GM06990 (cell line): ENCODE measurements at regions not wholly inside any gene's neighbourhood (a gene's known extent, or its start where the extent isn't known, plus 50 kb on each side); places are given as distances from the start of the nearest gene placed in this dataset.

ENCODE experiments used
- DNase-seq: peaks from one replicate; pipeline ENCODE4 v3.0.0-alpha.2; 2011; ENCODE audit not compliant: insufficient read length; ENCODE audit errors: extremely low read depth
- H3K27me3 ChIP-seq: replicated peaks from 2 replicates; pipeline ENCODE4 v1.6.0; 2011; ENCODE audit warnings: low read length; ENCODE audit not compliant: control insufficient read depth, insufficient read depth
- H3K36me3 ChIP-seq: 2 replicates; pipeline ENCODE4 v1.5.1; 2011; ENCODE audit warnings: low read length; ENCODE audit not compliant: control insufficient read depth, insufficient read depth
- H3K4me3 ChIP-seq: replicated peaks from 2 replicates; pipeline ENCODE4 v1.5.1; 2011; ENCODE audit warnings: low read depth, mild to moderate bottlenecking, control low read depth, low read length
- TF ChIP-seq, protein P1 (sequence below): IDR thresholded peaks from 2 replicates; pipeline ENCODE4 v1.5.1; 2011; ENCODE audit warnings: low read length, control low read depth, mild to moderate bottlenecking, inconsistent platforms; ENCODE audit not compliant: insufficient read depth, poor library complexity, severe bottlenecking

DNA sequence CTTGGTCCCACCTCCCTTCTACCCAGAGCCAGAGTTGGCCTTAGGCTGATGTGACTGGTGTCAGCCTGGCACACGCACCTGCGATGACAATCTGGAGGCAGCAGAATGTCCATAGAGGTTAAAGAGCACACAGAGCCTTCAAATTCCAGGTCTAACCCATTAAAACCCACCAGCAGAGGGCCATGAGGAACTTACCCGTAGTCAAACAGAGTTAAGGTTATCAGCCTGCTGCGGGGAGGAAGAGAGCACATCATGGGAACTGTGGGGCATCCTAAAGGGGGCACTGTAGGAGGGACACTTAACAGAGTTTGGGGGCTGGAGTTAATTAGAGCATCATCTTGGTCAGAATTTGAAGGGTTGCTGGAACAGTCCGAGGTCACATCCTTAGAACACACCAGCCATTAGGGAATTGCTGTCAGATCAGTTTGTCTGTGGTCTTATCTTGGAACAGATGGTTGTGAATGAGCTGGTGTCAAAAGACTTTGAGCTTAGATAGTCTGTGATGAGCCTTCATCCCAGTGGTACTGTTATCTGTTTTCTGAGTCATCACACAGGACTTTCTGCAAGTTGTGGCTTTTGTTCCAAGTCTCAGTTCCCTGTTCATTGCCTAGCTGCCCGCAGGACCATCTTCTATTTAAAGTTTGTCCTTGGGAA, 248.6 kb downstream of the LOXHD1 start:
- H3K27me3 ChIP-seq, result no peaks in the 10 kb centered on the region; the same call in none of the 2 replicates
- no peak for DNase-seq
- H3K36me3 ChIP-seq, result no peaks in the 10 kb centered on the region
- no peak overlapping the region for H3K4me3 ChIP-seq
- TF ChIP-seq, protein P1, sequence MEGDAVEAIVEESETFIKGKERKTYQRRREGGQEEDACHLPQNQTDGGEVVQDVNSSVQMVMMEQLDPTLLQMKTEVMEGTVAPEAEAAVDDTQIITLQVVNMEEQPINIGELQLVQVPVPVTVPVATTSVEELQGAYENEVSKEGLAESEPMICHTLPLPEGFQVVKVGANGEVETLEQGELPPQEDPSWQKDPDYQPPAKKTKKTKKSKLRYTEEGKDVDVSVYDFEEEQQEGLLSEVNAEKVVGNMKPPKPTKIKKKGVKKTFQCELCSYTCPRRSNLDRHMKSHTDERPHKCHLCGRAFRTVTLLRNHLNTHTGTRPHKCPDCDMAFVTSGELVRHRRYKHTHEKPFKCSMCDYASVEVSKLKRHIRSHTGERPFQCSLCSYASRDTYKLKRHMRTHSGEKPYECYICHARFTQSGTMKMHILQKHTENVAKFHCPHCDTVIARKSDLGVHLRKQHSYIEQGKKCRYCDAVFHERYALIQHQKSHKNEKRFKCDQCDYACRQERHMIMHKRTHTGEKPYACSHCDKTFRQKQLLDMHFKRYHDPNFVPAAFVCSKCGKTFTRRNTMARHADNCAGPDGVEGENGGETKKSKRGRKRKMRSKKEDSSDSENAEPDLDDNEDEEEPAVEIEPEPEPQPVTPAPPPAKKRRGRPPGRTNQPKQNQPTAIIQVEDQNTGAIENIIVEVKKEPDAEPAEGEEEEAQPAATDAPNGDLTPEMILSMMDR, result peak; percentile 40

DNA sequence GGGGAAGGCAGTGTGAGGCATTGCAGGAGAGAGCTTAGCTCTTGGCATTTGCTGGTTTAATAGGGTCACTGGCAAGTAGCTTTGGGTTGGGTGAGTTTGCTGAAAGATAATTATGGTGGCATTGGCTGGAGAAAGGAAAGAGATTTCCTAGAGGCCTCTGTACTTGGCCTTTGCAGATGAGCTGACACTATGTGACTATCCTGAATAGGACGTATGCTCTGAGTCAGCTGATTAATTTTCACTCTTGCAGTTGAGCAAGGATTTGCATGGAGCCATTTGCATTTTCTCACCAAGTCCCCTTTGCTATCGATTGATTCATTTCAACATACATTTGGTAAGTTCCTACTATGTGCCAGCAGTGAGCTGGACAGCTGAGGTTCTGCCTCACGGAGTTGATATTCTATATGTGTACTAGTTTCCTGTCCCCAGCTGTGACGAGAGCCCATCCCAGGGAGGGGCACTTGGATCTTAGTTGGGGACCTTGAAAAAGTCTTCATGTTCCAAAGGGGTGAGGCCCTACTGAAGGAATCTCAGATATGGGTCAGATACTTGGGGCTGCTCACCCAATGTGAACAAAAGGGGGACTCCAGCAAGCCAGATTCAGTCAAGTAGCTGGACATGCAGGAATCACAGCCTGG, 245.7 kb downstream of the LOXHD1 start:
- H3K27me3 ChIP-seq, result no peaks in the 10 kb centered on the region; the same call in none of the 2 replicates
- no peak for DNase-seq
- H3K36me3 ChIP-seq, result no peaks in the 10 kb centered on the region
- TF ChIP-seq, protein P1, result no peak
- no peak overlapping the region for H3K4me3 ChIP-seq

DNA sequence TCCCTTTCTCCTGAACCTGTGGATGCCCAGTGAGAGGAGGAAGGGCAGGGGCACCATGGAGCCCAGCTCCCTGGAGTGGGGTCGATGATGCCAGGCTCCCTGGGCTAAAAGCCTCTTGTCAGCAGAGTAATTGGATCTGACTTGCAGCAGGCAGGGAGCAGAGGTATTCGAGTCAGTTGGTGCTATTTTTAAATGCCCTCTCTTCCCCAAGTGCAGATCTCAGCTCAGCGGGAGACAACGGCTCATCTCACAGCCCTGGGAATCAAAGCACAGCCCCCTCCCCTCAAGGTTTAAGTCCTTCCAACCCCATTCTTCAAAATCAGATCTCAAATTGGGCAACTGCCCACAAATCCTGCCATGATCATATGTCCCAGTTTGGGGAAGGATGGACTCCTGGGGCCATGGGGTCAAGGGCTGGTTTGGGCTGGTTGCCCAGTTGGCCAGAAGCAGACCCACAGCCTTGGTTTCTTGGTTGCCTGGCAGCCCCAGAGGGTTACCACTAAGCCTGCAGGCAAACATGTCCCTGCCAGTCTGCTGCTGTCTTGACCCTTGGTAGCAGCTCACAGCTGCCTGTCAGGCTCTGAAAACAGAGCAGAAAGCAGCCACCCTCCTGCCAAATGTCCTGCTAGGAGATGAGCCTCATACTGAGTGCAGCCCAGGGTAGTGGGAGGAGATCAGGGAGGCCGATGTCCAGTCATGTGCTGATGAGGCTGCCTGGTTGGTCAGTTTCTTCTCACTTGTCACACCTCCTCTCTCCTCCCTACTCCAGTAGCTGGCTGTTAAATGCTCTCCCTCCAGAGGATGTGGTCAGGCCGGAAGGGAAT, 244.9 kb downstream of the LOXHD1 start:
- Histone ChIP-seq H3K27me3 (no peaks in the 10 kb centered on the region; the same call in none of the 2 replicates), H3K4me3 (no peak overlapping the region), H3K36me3 (no peaks in the 10 kb centered on the region)
- TF ChIP-seq, protein P1, result no peak
- no peak for DNase-seq

DNA sequence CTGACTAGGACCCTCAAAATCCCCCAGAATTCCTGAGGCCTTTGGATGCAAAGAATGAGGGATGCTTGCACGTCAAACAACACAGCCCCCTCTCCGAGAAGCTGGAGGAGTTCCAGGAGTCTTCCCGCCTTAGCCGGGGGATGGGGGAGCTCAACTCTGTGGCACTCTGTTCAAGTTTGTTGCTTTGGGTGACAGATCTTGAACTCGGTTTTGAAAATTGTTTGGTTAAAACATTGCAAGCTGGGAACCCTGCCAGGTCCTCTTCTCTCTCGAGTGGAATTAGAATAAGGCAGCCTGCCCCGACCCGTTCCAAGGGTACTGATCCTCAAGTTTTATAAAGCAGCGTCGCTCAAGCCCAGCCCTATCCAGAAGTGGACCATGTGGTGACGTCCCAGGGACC, 244.1 kb downstream of the LOXHD1 start:
- Histone ChIP-seq H3K36me3 (no peaks in the 10 kb centered on the region), H3K27me3 (no peaks in the 10 kb centered on the region; the same call in none of the 2 replicates), H3K4me3 (no peak overlapping the region)
- TF ChIP-seq, protein P1, result no peak
- no peak for DNase-seq

DNA sequence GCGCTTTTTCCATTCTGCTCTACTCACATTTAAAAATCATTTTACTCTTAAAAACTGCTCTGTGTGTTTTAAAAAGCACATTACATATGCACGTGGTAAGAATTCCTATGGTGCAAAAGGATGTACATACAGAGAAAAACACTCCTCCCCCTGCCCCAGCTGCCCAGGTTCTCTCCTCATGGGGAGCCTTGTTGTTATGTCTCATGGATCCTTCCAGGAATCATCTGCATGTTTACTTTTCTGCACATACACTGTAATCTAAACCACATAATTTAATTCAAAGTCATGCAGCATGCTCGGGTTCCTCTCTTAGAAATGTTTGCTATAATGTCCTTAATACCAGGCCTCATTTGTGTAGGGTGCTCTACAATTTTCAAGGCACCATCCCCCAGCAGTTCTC, 243.3 kb downstream of the LOXHD1 start:
- H3K36me3 ChIP-seq, result no peaks in the 10 kb centered on the region
- no peak for DNase-seq
- H3K4me3 ChIP-seq, result no peak overlapping the region
- H3K27me3 ChIP-seq, result no peaks in the 10 kb centered on the region; the same call in 1 of the 2 replicates
- TF ChIP-seq, protein P1, result no peak
